WTC11 (cell line): ENCODE measurements at regions not wholly inside any gene's neighbourhood (a gene's known extent, or its start where the extent isn't known, plus 50 kb on each side); places are given as distances from the start of the nearest gene placed in this dataset.

ENCODE experiments used
- CTCF ChIP-seq: fragments of 200-600 bp; IDR thresholded peaks from 2 replicates; pipeline ENCODE4 v1.8.0; 2022; ENCODE audit warnings: antibody characterized with exemption
- FOXK1 ChIP-seq: sonication (generic); formaldehyde crosslinking; IDR thresholded peaks from 2 replicates; pipeline ENCODE4 v1.8.0; 2022; ENCODE audit warnings: mild to moderate bottlenecking, moderate library complexity, missing genetic modification reagents
- NFE2L1 ChIP-seq: sonication (generic); formaldehyde crosslinking; IDR thresholded peaks from 2 replicates; pipeline ENCODE4 v1.8.1; 2023; ENCODE audit warnings: missing genetic modification reagents
- NR1H2 ChIP-seq: sonication (generic); formaldehyde crosslinking; IDR thresholded peaks from 2 replicates; pipeline ENCODE4 v1.9.0; 2021; ENCODE audit warnings: mild to moderate bottlenecking, moderate library complexity, missing genetic modification reagents
- NR2C2 ChIP-seq: sonication (generic); formaldehyde crosslinking; IDR thresholded peaks from 2 replicates; pipeline ENCODE4 v1.8.0; 2022; ENCODE audit warnings: mild to moderate bottlenecking, missing genetic modification reagents
- RORB ChIP-seq: fragments of 250-450 bp; sonication (Bioruptor Pico); IDR thresholded peaks from 2 replicates; pipeline ENCODE4 v1.9.0; 2021; ENCODE audit warnings: mild to moderate bottlenecking
- TCF7 ChIP-seq: sonication (generic); formaldehyde crosslinking; IDR thresholded peaks from 2 replicates; pipeline ENCODE4 v1.8.0; 2022; ENCODE audit warnings: mild to moderate bottlenecking, low read depth, missing genetic modification reagents, moderate library complexity
- ZNF121 ChIP-seq: sonication (generic); formaldehyde crosslinking; IDR thresholded peaks from 2 replicates; pipeline ENCODE4 v1.8.0; 2023; ENCODE audit warnings: missing genetic modification reagents
- TF ChIP-seq, protein P1 (sequence below): sonication (generic); formaldehyde crosslinking; IDR thresholded peaks from 2 replicates; pipeline ENCODE4 v1.8.1; 2023; ENCODE audit warnings: mild to moderate bottlenecking, missing genetic modification reagents, moderate library complexity
- TF ChIP-seq, protein P2 (sequence below): sonication (generic); formaldehyde crosslinking; IDR thresholded peaks from 2 replicates; pipeline ENCODE4 v1.8.1; 2022; ENCODE audit warnings: missing genetic modification reagents, borderline replicate concordance
- TF ChIP-seq, protein P3 (sequence below): sonication (generic); formaldehyde crosslinking; IDR thresholded peaks from 2 replicates; pipeline ENCODE4 v1.8.0; 2022; ENCODE audit warnings: mild to moderate bottlenecking, missing genetic modification reagents
- TF ChIP-seq, protein P4 (sequence below): sonication (generic); formaldehyde crosslinking; IDR thresholded peaks from 2 replicates; pipeline ENCODE4 v1.8.1; 2023; ENCODE audit warnings: mild to moderate bottlenecking, missing genetic modification reagents, moderate library complexity

GRCh38 chr10:131656009-131656408 lies 244.8 kb upstream of the PPP2R2D start:
- TF ChIP-seq RORB (CRISPR knock-in tag) (no peak), CTCF (no peak), NR1H2 (CRISPR knock-in tag) (no peak), ZNF121 (no peak), TCF7 (CRISPR knock-in tag) (no peak), FOXK1 (no peak), NFE2L1 (no peak), NR2C2 (CRISPR knock-in tag) (no peak)
- TF ChIP-seq, protein P1, sequence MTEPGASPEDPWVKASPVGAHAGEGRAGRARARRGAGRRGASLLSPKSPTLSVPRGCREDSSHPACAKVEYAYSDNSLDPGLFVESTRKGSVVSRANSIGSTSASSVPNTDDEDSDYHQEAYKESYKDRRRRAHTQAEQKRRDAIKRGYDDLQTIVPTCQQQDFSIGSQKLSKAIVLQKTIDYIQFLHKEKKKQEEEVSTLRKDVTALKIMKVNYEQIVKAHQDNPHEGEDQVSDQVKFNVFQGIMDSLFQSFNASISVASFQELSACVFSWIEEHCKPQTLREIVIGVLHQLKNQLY (CRISPR knock-in tag): no peak
- TF ChIP-seq, protein P2, sequence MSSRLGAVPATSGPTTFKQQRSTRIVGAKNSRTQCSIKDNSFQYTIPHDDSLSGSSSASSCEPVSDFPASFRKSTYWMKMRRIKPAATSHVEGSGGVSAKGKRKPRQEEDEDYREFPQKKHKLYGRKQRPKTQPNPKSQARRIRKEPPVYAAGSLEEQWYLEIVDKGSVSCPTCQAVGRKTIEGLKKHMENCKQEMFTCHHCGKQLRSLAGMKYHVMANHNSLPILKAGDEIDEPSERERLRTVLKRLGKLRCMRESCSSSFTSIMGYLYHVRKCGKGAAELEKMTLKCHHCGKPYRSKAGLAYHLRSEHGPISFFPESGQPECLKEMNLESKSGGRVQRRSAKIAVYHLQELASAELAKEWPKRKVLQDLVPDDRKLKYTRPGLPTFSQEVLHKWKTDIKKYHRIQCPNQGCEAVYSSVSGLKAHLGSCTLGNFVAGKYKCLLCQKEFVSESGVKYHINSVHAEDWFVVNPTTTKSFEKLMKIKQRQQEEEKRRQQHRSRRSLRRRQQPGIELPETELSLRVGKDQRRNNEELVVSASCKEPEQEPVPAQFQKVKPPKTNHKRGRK (CRISPR knock-in tag): no peak
- TF ChIP-seq, protein P3, sequence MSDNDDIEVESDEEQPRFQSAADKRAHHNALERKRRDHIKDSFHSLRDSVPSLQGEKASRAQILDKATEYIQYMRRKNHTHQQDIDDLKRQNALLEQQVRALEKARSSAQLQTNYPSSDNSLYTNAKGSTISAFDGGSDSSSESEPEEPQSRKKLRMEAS (CRISPR knock-in tag): no peak
- TF ChIP-seq, protein P4, sequence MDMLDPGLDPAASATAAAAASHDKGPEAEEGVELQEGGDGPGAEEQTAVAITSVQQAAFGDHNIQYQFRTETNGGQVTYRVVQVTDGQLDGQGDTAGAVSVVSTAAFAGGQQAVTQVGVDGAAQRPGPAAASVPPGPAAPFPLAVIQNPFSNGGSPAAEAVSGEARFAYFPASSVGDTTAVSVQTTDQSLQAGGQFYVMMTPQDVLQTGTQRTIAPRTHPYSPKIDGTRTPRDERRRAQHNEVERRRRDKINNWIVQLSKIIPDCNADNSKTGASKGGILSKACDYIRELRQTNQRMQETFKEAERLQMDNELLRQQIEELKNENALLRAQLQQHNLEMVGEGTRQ (CRISPR knock-in tag): no peak
